HUDEP-2 (cell line): ENCODE measurements at regions not wholly inside any gene's neighbourhood (a gene's known extent, or its start where the extent isn't known, plus 50 kb on each side); places are given as distances from the start of the nearest gene placed in this dataset.
A peak's percentile ranks its signal among the peaks of the same experiment; 100 is the strongest.

Experiments
- DNase-seq, 76 experiments: peaks; one replicate each; lab custom pipeline; 2025; ENCODE audit not compliant: unreplicated experiment in 76 of 76; lab: John Stamatoyannopoulos, UW

GRCh38 chr6:81831274-81831673 lies 78.8 kb upstream of the TENT5A start:
- no peak for DNase-seq

DNA sequence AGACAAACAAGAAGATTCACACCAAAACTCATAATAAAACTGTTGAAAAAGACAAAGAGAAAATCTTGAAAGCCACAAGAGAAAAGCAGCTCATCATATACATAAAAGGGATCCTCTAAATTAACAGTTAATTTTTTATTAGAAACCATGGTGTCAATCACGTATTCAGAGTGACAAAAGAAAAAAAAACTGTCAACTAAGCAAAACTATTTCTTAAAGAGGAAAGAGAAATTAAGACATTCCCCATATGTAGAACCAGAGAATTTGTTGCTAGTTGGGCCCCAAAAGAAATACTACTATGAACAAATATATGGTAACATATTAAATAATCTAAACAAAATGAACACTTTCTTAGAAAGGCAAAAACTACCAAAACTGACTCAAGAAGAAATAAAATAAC lies 74.3 kb upstream of the TENT5A start:
- DNase-seq: no peak

DNA sequence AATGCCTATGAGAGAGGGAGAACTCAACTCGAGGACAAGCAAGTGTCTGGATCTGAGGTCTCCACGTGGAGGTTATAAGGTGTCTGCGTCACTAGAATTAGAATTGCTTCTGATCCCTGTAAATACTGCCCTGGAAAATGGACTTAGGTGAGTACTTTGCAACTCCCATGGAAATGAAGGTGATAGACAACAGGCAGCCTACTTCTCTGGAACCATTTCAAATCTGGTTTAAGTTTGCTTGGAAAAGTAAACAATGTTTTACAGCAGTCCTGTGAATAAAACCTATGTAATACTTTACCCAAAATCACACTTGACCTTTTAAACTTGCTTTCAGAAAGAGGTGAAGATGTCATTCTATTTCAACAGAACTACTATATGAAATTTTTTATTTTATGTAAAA lies 70.1 kb upstream of the TENT5A start:
- DNase-seq: no peak

GRCh38 chr6:81821449-81821848 lies 69.0 kb upstream of the TENT5A start:
- DNase-seq: no peak

GRCh38 chr6:81820980-81821379 lies 68.5 kb upstream of the TENT5A start:
- DNase-seq: no peak

DNA sequence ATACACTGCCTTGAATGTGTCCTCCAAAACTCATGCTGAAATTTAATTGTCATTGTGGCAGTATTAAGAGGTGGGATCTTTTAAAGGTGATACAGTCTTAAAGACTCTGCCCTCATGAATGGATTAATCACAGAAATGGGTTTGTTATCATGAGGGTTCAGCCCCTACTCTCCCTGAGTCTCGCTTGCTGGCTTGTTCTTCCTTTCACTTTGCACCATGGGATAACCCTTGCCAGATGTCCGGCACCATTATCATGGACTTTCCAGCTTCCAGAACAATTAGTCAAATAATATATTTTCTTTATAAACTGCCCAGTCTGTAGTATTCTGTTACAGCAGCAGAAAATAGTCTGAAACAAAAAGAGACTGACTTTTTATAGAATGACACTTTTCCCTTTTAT lies 67.9 kb upstream of the TENT5A start:
- DNase-seq: no peak

DNA sequence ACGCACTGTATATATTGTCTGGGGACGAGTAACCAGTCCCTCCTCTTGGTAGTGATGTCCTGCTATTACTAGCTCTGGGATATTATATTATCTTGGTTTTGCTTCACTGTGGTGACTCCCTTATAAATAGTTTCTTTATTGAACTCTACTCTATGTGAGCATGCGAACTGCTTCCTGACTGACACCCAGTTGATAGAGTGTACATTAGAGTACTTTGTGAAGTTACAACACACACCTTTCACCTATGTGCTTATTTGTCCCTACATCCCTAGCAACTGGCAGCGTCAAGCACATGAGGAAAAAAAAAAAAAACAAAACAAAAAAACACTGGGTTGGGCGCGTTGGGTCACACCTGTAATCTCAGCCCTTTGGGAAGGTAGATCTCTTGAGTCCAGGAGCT lies 67.3 kb upstream of the TENT5A start:
- no peak for DNase-seq

DNA sequence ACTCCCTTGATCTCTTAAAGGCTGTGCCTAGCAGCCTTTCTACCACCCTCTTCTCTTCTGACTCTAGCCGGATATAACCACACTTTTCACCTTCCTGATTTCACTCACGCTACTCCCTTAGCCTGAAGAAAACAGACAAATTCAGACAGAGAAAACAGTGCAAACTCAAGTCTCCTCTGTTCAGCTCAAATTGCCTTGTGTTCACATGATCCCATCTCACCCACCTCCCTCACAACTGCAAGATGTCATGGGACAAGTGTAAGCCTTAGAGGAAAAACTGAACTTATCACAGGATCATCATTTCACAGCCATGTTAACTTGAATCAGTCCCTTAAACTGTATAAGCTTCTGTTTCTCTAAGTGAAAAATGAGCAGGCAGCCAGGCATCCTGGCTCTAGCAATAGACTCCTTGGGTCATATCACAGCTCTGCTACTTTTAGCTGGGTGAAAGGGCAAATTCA lies 66.5 kb upstream of the TENT5A start:
- DNase-seq: no peak

GRCh38 chr6:81816380-81816779 lies 63.9 kb upstream of the TENT5A start:
- DNase-seq: no peak

DNA sequence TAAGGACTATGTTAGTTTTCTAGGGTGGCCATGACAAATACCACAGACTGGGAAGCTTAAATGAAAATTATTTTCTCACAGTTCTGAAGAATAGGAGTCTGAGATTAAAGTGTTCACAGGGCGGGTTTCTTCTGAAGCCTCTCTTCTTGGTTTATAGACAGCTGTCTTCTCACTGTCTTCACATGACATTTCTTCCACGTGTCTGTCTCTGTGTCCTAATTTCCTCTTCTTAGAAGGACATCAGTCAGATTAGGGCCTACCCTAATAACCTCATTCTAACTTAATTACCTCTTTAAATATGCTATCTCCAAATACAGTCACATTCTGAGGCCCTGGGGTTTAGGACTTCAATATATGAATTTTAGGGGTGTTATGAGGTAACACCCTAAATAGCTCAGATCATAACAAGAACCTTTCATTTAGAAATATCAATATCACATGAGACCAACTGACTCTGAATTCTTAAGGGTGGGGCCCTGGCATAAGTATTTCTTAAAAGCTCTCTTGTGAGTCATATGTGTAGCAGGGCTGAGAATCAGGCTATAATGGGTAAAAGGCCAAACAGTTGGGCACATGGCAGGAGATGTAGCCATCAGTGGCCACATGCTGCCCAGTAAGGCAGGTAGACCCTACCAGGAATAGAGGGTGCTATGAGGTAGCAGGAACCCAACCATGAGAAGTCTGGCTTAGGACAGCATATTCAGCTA lies 62.0 kb upstream of the TENT5A start:
- DNase-seq: peak in 3 of 76 experiments; percentile 10 to 28 (median 11)

DNA sequence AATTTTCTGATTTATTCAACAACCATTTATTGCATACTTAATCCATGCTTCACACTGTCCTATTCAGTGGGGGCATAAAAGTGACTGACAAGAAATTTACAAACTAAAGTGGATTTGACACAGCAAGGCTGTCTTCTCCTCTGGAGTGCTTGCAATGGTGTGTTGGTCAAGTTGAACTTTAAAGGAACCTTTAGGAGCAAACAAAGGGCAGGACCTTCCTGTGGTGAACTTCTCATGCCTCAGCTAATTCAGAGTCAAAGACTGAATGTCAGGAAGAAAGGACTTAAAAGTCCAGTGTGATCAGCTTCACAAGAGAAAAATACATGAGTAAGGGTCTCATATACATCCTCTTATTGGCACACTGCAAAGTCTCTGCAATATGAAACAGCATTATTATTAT lies 60.8 kb upstream of the TENT5A start:
- no peak for DNase-seq

DNA sequence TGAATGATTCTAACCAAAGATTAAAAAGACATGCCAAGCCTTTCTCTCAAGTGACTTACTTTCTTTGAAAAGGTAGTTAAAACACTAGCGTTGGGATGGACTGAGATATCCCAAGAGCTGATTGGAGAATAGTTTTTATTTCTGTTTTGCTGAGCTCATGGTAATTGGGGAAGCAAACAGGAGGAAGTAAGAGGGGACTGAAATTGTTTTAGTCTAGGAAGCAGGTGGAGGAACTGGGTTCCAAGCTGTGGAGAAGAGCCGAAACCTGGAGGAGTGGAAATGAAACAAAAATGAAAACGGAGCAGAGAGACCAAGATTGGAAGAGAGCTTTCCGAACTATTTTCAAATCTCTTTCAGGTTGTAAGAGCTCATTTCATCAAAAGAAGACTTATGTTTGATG lies 59.9 kb upstream of the TENT5A start:
- DNase-seq: no peak

GRCh38 chr6:81808851-81809570 lies 56.5 kb upstream of the TENT5A start:
- no peak for DNase-seq

GRCh38 chr6:81806793-81807565 lies 54.5 kb upstream of the TENT5A start:
- no peak for DNase-seq

GRCh38 chr6:81802356-81802755 lies 49.9 kb upstream of the TENT5A start:
- DNase-seq: no peak
